H1 (cell line): ENCODE measurements at regions not wholly inside any gene's neighbourhood (a gene's known extent, or its start where the extent isn't known, plus 50 kb on each side); places are given as distances from the start of the nearest gene placed in this dataset.

Experiments used
- CTCF ChIA-PET: fragments of 300-600 bp; sonication (Branson Sonifier 250); formaldehyde crosslinking; loops from one replicate; lab custom pipeline; 2021; ENCODE audit not compliant: partially characterized antibody; lab: Charles Lee
- POLR2A ChIA-PET: fragments of 300-600 bp; sonication (Branson Sonifier 250); formaldehyde crosslinking; loops from one replicate; lab custom pipeline; 2021; ENCODE audit warnings: inconsistent platforms; ENCODE audit not compliant: partially characterized antibody; lab: Charles Lee
- DNase-seq, 2 experiments: peaks; one replicate each; pipeline versions ENCODE4 v3.0.0 to v3.0.0-alpha.2; 2010 to 2022; ENCODE audit warnings: low spot score in 2 of 2, low read depth in 1 of 2, mixed read lengths in 1 of 2
- FAIRE-seq: peaks from 2 replicates; lab custom pipeline; 2011; peaks lifted over from hg19 to GRCh38; lab: Jason Lieb, UNC
- H2AFZ ChIP-seq: 2 replicates; pipeline ENCODE4 v1.8.1; 2012; ENCODE audit warnings: low read length, inconsistent platforms
- H2AK5ac ChIP-seq: 2 replicates; pipeline ENCODE4 v1.6.1; 2013; ENCODE audit warnings: low read depth, low read length
- H2BK120ac ChIP-seq: replicated peaks from 2 replicates; pipeline ENCODE3; 2013; ENCODE audit warnings: low read depth, low read length, inconsistent platforms
- H2BK12ac ChIP-seq: 2 replicates; pipeline ENCODE4 v1.6.1; 2013; ENCODE audit warnings: low read depth, low read length
- H2BK15ac ChIP-seq: 2 replicates; pipeline ENCODE4 v1.6.1; 2013; ENCODE audit warnings: low read length
- H2BK20ac ChIP-seq: 2 replicates; pipeline ENCODE4 v1.6.1; 2013; ENCODE audit warnings: low read length
- H2BK5ac ChIP-seq: 2 replicates; pipeline ENCODE4 v1.6.1; 2013; ENCODE audit warnings: low read depth, low read length
- H3K14ac ChIP-seq: 2 replicates; pipeline ENCODE4 v1.6.1; 2013; ENCODE audit warnings: inconsistent platforms; ENCODE audit not compliant: insufficient read length
- H3K18ac ChIP-seq: 2 replicates; pipeline ENCODE4 v1.6.1; 2013; ENCODE audit warnings: low read length; ENCODE audit errors: extremely low read depth
- H3K23ac ChIP-seq: 2 replicates; pipeline ENCODE4 v1.6.1; 2013; ENCODE audit warnings: inconsistent platforms; ENCODE audit not compliant: insufficient read length
- H3K23me2 ChIP-seq: 2 replicates; pipeline ENCODE4 v1.6.1; 2013; ENCODE audit warnings: low read depth, low read length
- H3K27ac ChIP-seq: 2 replicates; pipeline ENCODE4 v1.6.1; 2011; ENCODE audit warnings: low read depth, low read length, inconsistent platforms
- H3K27me3 ChIP-seq, 4 experiments: replicated peaks in 1 of 4; 1 replicate in 1 of 4; 2 replicates in 3 of 4; pipeline versions ENCODE4 v1.6.1 to v1.8.1; 2011 to 2013; ENCODE audit warnings: low read length in 3 of 4, mild to moderate bottlenecking in 3 of 4, inconsistent platforms in 2 of 4, mixed read lengths in 2 of 4, moderate library complexity in 1 of 4; ENCODE audit not compliant: control insufficient read depth in 3 of 4, insufficient read depth in 3 of 4; ENCODE audit errors: extremely low read depth in 1 of 4
- H3K36me3 ChIP-seq, 4 experiments: 2 replicates each; pipeline versions ENCODE4 v1.6.1 to v1.8.1; 2011 to 2013; ENCODE audit warnings: mild to moderate bottlenecking in 4 of 4, low read length in 3 of 4, moderate library complexity in 2 of 4, control low read depth in 1 of 4, inconsistent platforms in 1 of 4; ENCODE audit not compliant: insufficient read depth in 4 of 4, control insufficient read depth in 2 of 4
- H3K4ac ChIP-seq: replicated peaks from 2 replicates; pipeline ENCODE3; 2013; ENCODE audit warnings: low read length, low read depth, mixed read lengths, inconsistent platforms; ENCODE audit not compliant: insufficient read length
- H3K4me1 ChIP-seq, 4 experiments: replicated peaks in 1 of 4; 1 replicate in 1 of 4; 2 replicates in 3 of 4; pipeline versions ENCODE4 v1.6.1 to v1.8.1; 2011 to 2013; ENCODE audit warnings: low read length in 3 of 4, inconsistent platforms in 2 of 4, mixed read lengths in 1 of 4; ENCODE audit not compliant: insufficient read depth in 4 of 4, control insufficient read depth in 3 of 4
- H3K4me2 ChIP-seq, 2 experiments: 2 replicates each; pipeline versions ENCODE4 v1.6.1 to v1.8.1; 2011 to 2013; ENCODE audit warnings: low read depth in 2 of 2, low read length in 2 of 2, control low read depth in 1 of 2, inconsistent platforms in 1 of 2, mild to moderate bottlenecking in 1 of 2; ENCODE audit not compliant: insufficient read depth in 1 of 2
- H3K4me3 ChIP-seq, 4 experiments: fragments of 200-600, 300-600 bp in 1 of 4; sonication (generic), shearing (Covaris generic), sonication (Bioruptor Twin) in 1 of 4; 2 replicates each; pipeline versions ENCODE4 v1.5.1 to v1.8.1; 2011 to 2016; ENCODE audit warnings: low read length in 4 of 4, low read depth in 3 of 4, control low read depth in 2 of 4, inconsistent platforms in 2 of 4, mild to moderate bottlenecking in 2 of 4, mixed read lengths in 1 of 4, moderate library complexity in 1 of 4; ENCODE audit not compliant: insufficient read depth in 2 of 4; ENCODE audit errors: extremely low read depth in 1 of 4
- H3K56ac ChIP-seq: replicated peaks from 2 replicates; pipeline ENCODE3; 2013; ENCODE audit warnings: low read depth, mild to moderate bottlenecking, mixed read lengths, low read length, inconsistent platforms; ENCODE audit not compliant: insufficient read length
- H3K79me1 ChIP-seq: 2 replicates; pipeline ENCODE4 v1.6.1; 2013; ENCODE audit warnings: low read depth, low read length, control low read depth
- H3K79me2 ChIP-seq, 2 experiments: 2 replicates each; pipeline versions ENCODE4 v1.6.1 to v1.8.1; 2012 to 2013; ENCODE audit warnings: low read length in 2 of 2, mild to moderate bottlenecking in 2 of 2, inconsistent platforms in 1 of 2; ENCODE audit not compliant: insufficient read depth in 2 of 2, control insufficient read depth in 1 of 2
- H3K9ac ChIP-seq, 4 experiments: replicated peaks in 1 of 4; 1 replicate in 1 of 4; 2 replicates in 3 of 4; pipeline versions ENCODE4 v1.6.1 to v1.8.1; 2011 to 2013; ENCODE audit warnings: low read depth in 3 of 4, low read length in 3 of 4, control low read depth in 2 of 4, mild to moderate bottlenecking in 2 of 4, moderate library complexity in 2 of 4, inconsistent platforms in 1 of 4; ENCODE audit errors: extremely low read depth in 1 of 4
- H3K9me3 ChIP-seq, 2 experiments: 2 replicates each; pipeline versions ENCODE4 v1.6.1 to v1.8.1; 2012 to 2013; ENCODE audit warnings: mild to moderate bottlenecking in 2 of 2, moderate library complexity in 2 of 2, control low read depth in 1 of 2, inconsistent platforms in 1 of 2, low read depth in 1 of 2, low read length in 1 of 2, mixed read lengths in 1 of 2; ENCODE audit not compliant: insufficient read depth in 2 of 2
- H4K20me1 ChIP-seq, 2 experiments: replicated peaks in 1 of 2; 2 replicates each; pipeline versions ENCODE3 to v1.8.1; 2011 to 2013; ENCODE audit warnings: inconsistent platforms in 2 of 2, low read length in 2 of 2, mild to moderate bottlenecking in 1 of 2; ENCODE audit not compliant: insufficient read depth in 2 of 2, control insufficient read depth in 1 of 2
- H4K5ac ChIP-seq: 2 replicates; pipeline ENCODE4 v1.6.1; 2013; ENCODE audit warnings: low read length, low read depth, mixed read lengths, inconsistent platforms; ENCODE audit not compliant: insufficient read length
- H4K8ac ChIP-seq: 2 replicates; pipeline ENCODE4 v1.8.0; 2013; ENCODE audit warnings: mild to moderate bottlenecking, moderate library complexity, low read length, inconsistent platforms; ENCODE audit not compliant: insufficient read depth; ENCODE audit errors: extremely low read depth
- H4K91ac ChIP-seq: replicated peaks from 2 replicates; pipeline ENCODE3; 2013; ENCODE audit warnings: low read length, mixed read lengths, inconsistent platforms; ENCODE audit not compliant: insufficient read length
- CTCF ChIP-seq, 3 experiments: IDR thresholded peaks; 1 replicate in 2 of 3; 2 replicates in 1 of 3; pipeline versions ENCODE4 v1.5.1 to v1.6.1; 2011; ENCODE audit warnings: low read length in 3 of 3, mild to moderate bottlenecking in 3 of 3, inconsistent platforms in 2 of 3, low read depth in 1 of 3, moderate library complexity in 1 of 3; ENCODE audit not compliant: insufficient read depth in 1 of 3; ENCODE audit errors: control extremely low read depth in 1 of 3
- EGR1 ChIP-seq: IDR thresholded peaks from 2 replicates; pipeline ENCODE4 v1.6.1; 2011; ENCODE audit warnings: low read depth, low read length, borderline replicate concordance
- EP300 ChIP-seq, 2 experiments: IDR thresholded peaks; 1 replicate in 1 of 2; 2 replicates in 1 of 2; pipeline ENCODE4 v1.6.1; 2011 to 2012; ENCODE audit warnings: low read depth in 2 of 2, low read length in 2 of 2, mild to moderate bottlenecking in 2 of 2, borderline replicate concordance in 1 of 2, inconsistent platforms in 1 of 2, moderate library complexity in 1 of 2
- KDM1A ChIP-seq: fragments of 200-600, 300-600 bp; sonication (generic); IDR thresholded peaks from 2 replicates; pipeline ENCODE4 v1.7.1; 2016; ENCODE audit warnings: mild to moderate bottlenecking, low read length, borderline replicate concordance
- NRF1 ChIP-seq: IDR thresholded peaks from 2 replicates; pipeline ENCODE4 v1.6.1; 2011; ENCODE audit warnings: mild to moderate bottlenecking, low read depth, low read length, improper control_type of control experiment
- RAD21 ChIP-seq, 2 experiments: IDR thresholded peaks in 1 of 2; conservative IDR thresholded peaks in 1 of 2; 2 replicates each; pipeline ENCODE4 v1.6.1; 2011; ENCODE audit warnings: low read depth in 2 of 2, low read length in 2 of 2, improper control_type of control experiment in 1 of 2, inconsistent platforms in 1 of 2, mild to moderate bottlenecking in 1 of 2, moderate library complexity in 1 of 2
- SIRT6 ChIP-seq: IDR thresholded peaks from one replicate; pipeline ENCODE4 v1.7.1; 2012; ENCODE audit warnings: low read length, inconsistent platforms
- SP1 ChIP-seq: IDR thresholded peaks from 2 replicates; pipeline ENCODE4 v1.6.1; 2011; ENCODE audit warnings: low read depth, low read length
- WGBS, 2 experiments: shearing (Covaris generic) in 1 of 2; methylation state at CpG; one replicate each; pipeline versions ENCODE4 v1.1.6 to v1.1.7; 2013 to 2015; ENCODE audit warnings: low lambda C conversion rate in 2 of 2, mixed read lengths in 2 of 2, inconsistent platforms in 1 of 2, low coverage in 1 of 2, missing lambda C conversion rate in 1 of 2; ENCODE audit not compliant: insufficient replicate concordance in 2 of 2, insufficient coverage in 1 of 2, insufficient read length in 1 of 2; ENCODE audit errors: extremely low coverage in 1 of 2, missing lambda C conversion rate in 1 of 2; 5-methylcytosine and 5-hydroxymethylcytosine counted together

GRCh38 chr6:44593539-44593944 is 206.0 kb downstream of the CDC5L start:
- Histone ChIP-seq H2BK120ac (no peak overlapping the region), H2BK20ac (no peak overlapping the region), H3K36me3 (no peaks in the 10 kb centered on the region), H3K27ac (no peak overlapping the region), H3K18ac (0 out of 2 replicates have a peak overlapping the region, but pooled peaks have one; percentile 27), H3K23me2 (no peaks in the 10 kb centered on the region), H2BK5ac (0 out of 2 replicates have a peak overlapping the region, but pooled peaks have one; percentile 74), H3K27me3 (no peaks in the 10 kb centered on the region), H2BK12ac (peak overlapping the region; percentile 84; the same call in 1 of the 2 replicates), H2AFZ (no peak overlapping the region), H3K14ac (no peak overlapping the region), H3K79me2 (no peaks in the 10 kb centered on the region), H2BK15ac (no peak overlapping the region), H3K4ac (no peak overlapping the region), H3K23ac (no peak overlapping the region), H4K20me1 (no peaks in the 10 kb centered on the region), H3K9me3 (peaks cover 0 to 9% of the 10 kb centered on the region in 2 experiments; a peak in 2 of 4 replicates), H3K4me1 (peaks cover 0 to 3% (median 0%) of the 10 kb centered on the region in 4 experiments; a peak in 2 of 7 replicates), H4K5ac (no peak overlapping the region), H2AK5ac (no peak overlapping the region), H3K56ac (no peak overlapping the region), H4K8ac (peak overlapping the region; percentile 74; the same call in 1 of the 2 replicates), H3K79me1 (no peaks in the 10 kb centered on the region), H3K4me3 (no peak overlapping the region), H3K9ac (no peak overlapping the region), H4K91ac (no peak overlapping the region), H3K4me2 (no peak overlapping the region)
- DNase-seq, result peak; percentile 56 to 82
- peak in 2 of 3 experiments; percentile 68 to 69; a peak in 3 of 4 replicates for TF ChIP-seq CTCF (IDR thresholded peaks at IDR 0.05; ENCODE audit: control extremely low read depth in 1 of 3, insufficient read depth in 1 of 3, low read depth in 1 of 3, low read length in 3 of 3)
- 0 out of 2 replicates have a peak, but pooled peaks have one; percentile 29 for TF ChIP-seq SP1
- peak in 1 of 2 experiments; percentile 21; a peak in 1 of 3 replicates for TF ChIP-seq EP300 (IDR thresholded peaks at IDR 0.05; ENCODE audit: borderline replicate concordance in 1 of 2, low read depth in 2 of 2, low read length in 2 of 2)
- TF ChIP-seq SIRT6, result no peak
- TF ChIP-seq NRF1, result no peak
- TF ChIP-seq EGR1, result no peak
- TF ChIP-seq RAD21 (IDR thresholded peaks at IDR 0.05 in 1 of 2, conservative IDR thresholded peaks at IDR 0.05 in 1 of 2; ENCODE audit: low read depth in 2 of 2, low read length in 2 of 2), result peak; percentile 69 to 81
- TF ChIP-seq KDM1A, result peak; percentile 61; the same call in 1 of the 2 replicates
- WGBS, 2 experiments, result 33% methylated on average over 2 of the region's 2 CpGs; no CpG with 5 or more reads in 1 of the 2 experiments
- POLR2A ChIA-PET, result interaction anchor here (1.3 kb wide), 1 partner anchor 34 kb away, joined by 5 read pairs; no protein-coding TSS in a partner anchor
- FAIRE-seq, result peak; percentile 96
- CTCF ChIA-PET, result interaction anchor here (0.5 to 5.7 kb wide), 29 partner anchors 10 to 1121 kb away, joined by 3 to 41 read pairs (median 4); no protein-coding TSS in a partner anchor
